GM10266 (cell line): ENCODE measurements at regions not wholly inside any gene's neighbourhood (a gene's known extent, or its start where the extent isn't known, plus 50 kb on each side); places are given as distances from the start of the nearest gene placed in this dataset.
"Not testable (repeated sequence)": the region's sequence is repeated elsewhere in the genome, so short reads cannot be mapped to it uniquely, and the experiment has no call there.

ENCODE experiments used
- DNase-seq: peaks from one replicate; pipeline ENCODE4 v3.0.0; 2012; ENCODE audit errors: extremely low spot score
- CTCF ChIP-seq: IDR thresholded peaks from 2 replicates; pipeline ENCODE4 v1.5.1; 2012; ENCODE audit warnings: mild to moderate bottlenecking, low read depth; ENCODE audit not compliant: control insufficient read depth, insufficient read depth; ENCODE audit errors: missing control alignments

- no peak for TF ChIP-seq CTCF
- no peak for DNase-seq
Measured at GRCh38 chrX:77389891-77390290, 57.3 kb upstream of the FGF16 start.

GRCh38 chrX:77390365-77390764 is 56.8 kb upstream of the FGF16 start:
- DNase-seq: not testable (repeated sequence)

GRCh38 chrX:77396781-77397180 is 50.4 kb upstream of the FGF16 start:
- no peak for DNase-seq
- no peak for TF ChIP-seq CTCF
